Keratinocyte (primary cell): ENCODE measurements at regions not wholly inside any gene's neighbourhood (a gene's known extent, or its start where the extent isn't known, plus 50 kb on each side); places are given as distances from the start of the nearest gene placed in this dataset.

ENCODE experiments used
- DNase-seq: peaks from one replicate; pipeline ENCODE4 v3.0.0-alpha.2; 2011; ENCODE audit warnings: low read depth, missing footprints, low spot score
- FAIRE-seq: peaks from 2 replicates; lab custom pipeline; 2011; peaks lifted over from hg19 to GRCh38; lab: Jason Lieb, UNC
- H2AFZ ChIP-seq: 2 replicates; pipeline ENCODE4 v1.6.0; 2012; ENCODE audit warnings: low read length, control low read depth, inconsistent platforms; ENCODE audit not compliant: control insufficient read depth
- H3K27ac ChIP-seq: 2 replicates; pipeline ENCODE4 v1.5.1; 2011; ENCODE audit warnings: low read length; ENCODE audit not compliant: control insufficient read depth, insufficient read depth
- H3K27me3 ChIP-seq: 3 replicates; pipeline ENCODE4 v1.6.0; 2011; ENCODE audit warnings: low read length; ENCODE audit not compliant: control insufficient read depth, insufficient read depth; ENCODE audit errors: extremely low read depth
- H3K36me3 ChIP-seq, 2 experiments: 2 replicates in 1 of 2; 3 replicates in 1 of 2; pipeline ENCODE4 v1.5.1; 2011; ENCODE audit warnings: low read length in 2 of 2, mild to moderate bottlenecking in 1 of 2; ENCODE audit not compliant: control insufficient read depth in 2 of 2, insufficient read depth in 2 of 2; ENCODE audit errors: extremely low read depth in 1 of 2
- H3K4me1 ChIP-seq: 3 replicates; pipeline ENCODE4 v1.5.1; 2011; ENCODE audit warnings: low read length; ENCODE audit not compliant: control insufficient read depth, insufficient read depth; ENCODE audit errors: extremely low read depth
- H3K4me2 ChIP-seq: 3 replicates; pipeline ENCODE4 v1.6.0; 2011; ENCODE audit warnings: low read depth, low read length; ENCODE audit not compliant: control insufficient read depth, insufficient read depth; ENCODE audit errors: extremely low read depth
- H3K4me3 ChIP-seq, 3 experiments: fragments of 200-600 bp in 1 of 3; sonication (generic) in 1 of 3; 2 replicates in 2 of 3; 3 replicates in 1 of 3; pipeline ENCODE4 v1.5.1; 2011 to 2016; ENCODE audit warnings: low read length in 3 of 3, mild to moderate bottlenecking in 3 of 3, control low read depth in 2 of 3, inconsistent platforms in 1 of 3, low read depth in 1 of 3, mixed read lengths in 1 of 3, mixed run types in 1 of 3, moderate library complexity in 1 of 3; ENCODE audit not compliant: control insufficient read depth in 2 of 3, insufficient read depth in 2 of 3; ENCODE audit errors: extremely low read depth in 1 of 3
- H3K79me2 ChIP-seq: 2 replicates; pipeline ENCODE4 v1.6.0; 2012; ENCODE audit warnings: low read length; ENCODE audit not compliant: control insufficient read depth, insufficient read depth
- H3K9ac ChIP-seq: 3 replicates; pipeline ENCODE4 v1.6.0; 2011; ENCODE audit warnings: low read length; ENCODE audit not compliant: control insufficient read depth, insufficient read depth; ENCODE audit errors: extremely low read depth
- H3K9me1 ChIP-seq: 3 replicates; pipeline ENCODE4 v1.6.0; 2011; ENCODE audit warnings: low read length; ENCODE audit not compliant: control insufficient read depth, insufficient read depth; ENCODE audit errors: extremely low read depth
- H3K9me3 ChIP-seq: 2 replicates; pipeline ENCODE4 v1.5.1; 2012; ENCODE audit warnings: low read depth, low read length; ENCODE audit not compliant: control insufficient read depth
- H4K20me1 ChIP-seq: 3 replicates; pipeline ENCODE4 v1.6.0; 2011; ENCODE audit warnings: low read length; ENCODE audit not compliant: control insufficient read depth, insufficient read depth; ENCODE audit errors: extremely low read depth
- EZH2 ChIP-seq: IDR thresholded peaks from one replicate; pipeline ENCODE4 v1.6.1; 2012; ENCODE audit warnings: inconsistent platforms, mild to moderate bottlenecking, low read length, moderate library complexity
- dilution Hi-C: fragments of 300-500 bp; cut with MboI; formaldehyde crosslinking; loops from one replicate; pipeline ENCODE4 v1.7.0; 2020; ENCODE audit warnings: low sequenced_read_pairs; ENCODE audit not compliant: extremely low pct_ligation_motif_present
- TF ChIP-seq, protein P1 (sequence below), 3 experiments: IDR thresholded peaks in 1 of 3; conservative IDR thresholded peaks in 1 of 3; optimal IDR thresholded peaks in 1 of 3; 2 replicates in 2 of 3; 3 replicates in 1 of 3; pipeline versions ENCODE3 to v1.5.1; 2011; ENCODE audit warnings: low read length in 3 of 3, mild to moderate bottlenecking in 3 of 3, moderate library complexity in 2 of 3, control low read depth in 1 of 3, inconsistent platforms in 1 of 3; ENCODE audit not compliant: insufficient read depth in 2 of 3; ENCODE audit errors: extremely low read depth in 1 of 3

DNA sequence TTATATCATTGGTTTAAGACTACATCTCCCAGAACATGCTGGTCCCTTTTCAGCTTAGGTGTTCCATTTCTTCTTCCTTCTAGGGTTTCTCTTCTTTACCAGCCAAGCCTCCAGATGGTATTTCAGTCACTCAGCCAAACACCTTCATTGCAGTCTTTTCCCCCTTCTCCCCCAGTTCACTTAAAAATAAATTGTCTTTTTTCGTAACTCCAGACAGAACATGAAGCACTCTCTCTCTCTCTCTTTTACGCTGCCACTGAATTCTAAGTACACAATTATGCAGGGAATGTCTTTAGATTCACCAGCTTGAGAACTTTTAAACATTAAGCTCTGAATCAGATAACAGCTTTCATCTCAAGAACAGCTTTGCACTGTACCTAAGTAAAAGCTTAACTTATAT, 419.7 kb upstream of the BRINP1 start:
- Histone ChIP-seq H3K36me3 (no peaks in the 10 kb centered on the region), H3K27me3 (no peaks in the 10 kb centered on the region), H3K4me1 (peaks cover 16% of the 10 kb centered on the region), H3K9me1 (no peaks in the 10 kb centered on the region), H2AFZ (no peak overlapping the region), H3K27ac (no peak overlapping the region), H4K20me1 (no peaks in the 10 kb centered on the region), H3K9me3 (no peaks in the 10 kb centered on the region), H3K4me2 (no peak overlapping the region), H3K4me3 (no peak overlapping the region), H3K79me2 (no peaks in the 10 kb centered on the region), H3K9ac (no peak overlapping the region)
- FAIRE-seq (no peak), DNase-seq (no peak)
- TF ChIP-seq, protein P1, sequence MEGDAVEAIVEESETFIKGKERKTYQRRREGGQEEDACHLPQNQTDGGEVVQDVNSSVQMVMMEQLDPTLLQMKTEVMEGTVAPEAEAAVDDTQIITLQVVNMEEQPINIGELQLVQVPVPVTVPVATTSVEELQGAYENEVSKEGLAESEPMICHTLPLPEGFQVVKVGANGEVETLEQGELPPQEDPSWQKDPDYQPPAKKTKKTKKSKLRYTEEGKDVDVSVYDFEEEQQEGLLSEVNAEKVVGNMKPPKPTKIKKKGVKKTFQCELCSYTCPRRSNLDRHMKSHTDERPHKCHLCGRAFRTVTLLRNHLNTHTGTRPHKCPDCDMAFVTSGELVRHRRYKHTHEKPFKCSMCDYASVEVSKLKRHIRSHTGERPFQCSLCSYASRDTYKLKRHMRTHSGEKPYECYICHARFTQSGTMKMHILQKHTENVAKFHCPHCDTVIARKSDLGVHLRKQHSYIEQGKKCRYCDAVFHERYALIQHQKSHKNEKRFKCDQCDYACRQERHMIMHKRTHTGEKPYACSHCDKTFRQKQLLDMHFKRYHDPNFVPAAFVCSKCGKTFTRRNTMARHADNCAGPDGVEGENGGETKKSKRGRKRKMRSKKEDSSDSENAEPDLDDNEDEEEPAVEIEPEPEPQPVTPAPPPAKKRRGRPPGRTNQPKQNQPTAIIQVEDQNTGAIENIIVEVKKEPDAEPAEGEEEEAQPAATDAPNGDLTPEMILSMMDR (optimal IDR thresholded peaks at IDR 0.05 in 1 of 3, IDR thresholded peaks at IDR 0.05 in 1 of 3, conservative IDR thresholded peaks at IDR 0.05 in 1 of 3; ENCODE audit: extremely low read depth in 1 of 3, insufficient read depth in 2 of 3, low read length in 3 of 3), result no peak
- no peak for TF ChIP-seq EZH2
- dilution Hi-C loops, result no loop called here

DNA sequence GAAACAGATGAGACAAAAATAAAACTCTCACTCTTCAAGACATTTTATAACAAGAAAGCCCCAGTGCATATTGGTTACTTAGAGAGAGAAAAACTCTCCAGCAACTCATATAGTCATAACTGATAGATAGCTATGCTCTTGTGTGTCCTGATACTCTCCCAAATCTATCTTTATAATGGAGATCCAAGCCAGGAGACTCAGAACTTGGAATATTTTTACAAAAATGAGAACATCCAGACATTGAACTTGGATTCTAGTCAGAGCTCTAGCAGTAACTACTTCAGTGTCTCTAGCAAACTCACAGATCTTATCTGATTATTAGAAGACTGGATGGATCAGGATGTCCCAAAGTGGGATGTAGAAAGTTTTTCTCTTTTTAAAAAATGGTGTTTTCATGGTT, 412.7 kb upstream of the BRINP1 start:
- H3K27me3 ChIP-seq, result no peaks in the 10 kb centered on the region
- H3K9ac ChIP-seq, result no peak overlapping the region
- H2AFZ ChIP-seq, result no peak overlapping the region
- TF ChIP-seq EZH2, result no peak
- TF ChIP-seq, protein P1 (optimal IDR thresholded peaks at IDR 0.05 in 1 of 3, IDR thresholded peaks at IDR 0.05 in 1 of 3, conservative IDR thresholded peaks at IDR 0.05 in 1 of 3; ENCODE audit: extremely low read depth in 1 of 3, insufficient read depth in 2 of 3, low read length in 3 of 3), result no peak
- no peak overlapping the region for H3K4me3 ChIP-seq
- DNase-seq, result no peak
- no peaks in the 10 kb centered on the region for H4K20me1 ChIP-seq
- no peak for FAIRE-seq
- no peaks in the 10 kb centered on the region for H3K9me3 ChIP-seq
- H3K4me2 ChIP-seq, result no peak overlapping the region
- H3K9me1 ChIP-seq, result no peaks in the 10 kb centered on the region
- dilution Hi-C loops, result no loop called here
- H3K4me1 ChIP-seq, result no peaks in the 10 kb centered on the region
- H3K27ac ChIP-seq, result no peak overlapping the region
- no peaks in the 10 kb centered on the region for H3K79me2 ChIP-seq
- no peaks in the 10 kb centered on the region for H3K36me3 ChIP-seq
